DOHH2 (cell line): ENCODE measurements at regions not wholly inside any gene's neighbourhood (a gene's known extent, or its start where the extent isn't known, plus 50 kb on each side); places are given as distances from the start of the nearest gene placed in this dataset.

Source experiments
- H3F3A ChIP-seq: fragments of 200-600 bp; sonication (generic), shearing (Covaris generic); 2 replicates; pipeline ENCODE4 v1.6.0; 2016; ENCODE audit warnings: antibody characterized with exemption, mild to moderate bottlenecking; ENCODE audit not compliant: control insufficient read depth, insufficient read depth
- H3K27ac ChIP-seq: fragments of 200-600 bp; sonication (generic); 2 replicates; pipeline ENCODE4 v1.5.1; 2014; ENCODE audit warnings: low read depth, mild to moderate bottlenecking, low read length, moderate library complexity
- H3K27me3 ChIP-seq: fragments of 200-600 bp; sonication (generic); 2 replicates; pipeline ENCODE4 v1.6.1; 2014; ENCODE audit warnings: mild to moderate bottlenecking, low read length, mixed read lengths; ENCODE audit not compliant: control insufficient read depth
- H3K36me3 ChIP-seq: fragments of 200-600 bp; sonication (generic); 2 replicates; pipeline ENCODE4 v1.6.1; 2014; ENCODE audit warnings: mild to moderate bottlenecking, low read length, moderate library complexity, mixed read lengths; ENCODE audit not compliant: control insufficient read depth
- H3K4me1 ChIP-seq: fragments of 200-600 bp; sonication (generic); 2 replicates; pipeline ENCODE4 v1.6.1; 2014; ENCODE audit warnings: mild to moderate bottlenecking, low read length, mixed read lengths; ENCODE audit not compliant: control insufficient read depth
- H3K4me2 ChIP-seq: fragments of 200-600 bp; sonication (generic); 2 replicates; pipeline ENCODE4 v1.6.0; 2014; ENCODE audit warnings: mild to moderate bottlenecking, low read length, moderate library complexity
- H3K4me3 ChIP-seq: fragments of 200-600 bp; sonication (generic); 2 replicates; pipeline ENCODE4 v1.5.1; 2014; ENCODE audit warnings: mild to moderate bottlenecking, low read length, mixed read lengths
- H3K79me2 ChIP-seq: fragments of 200-600 bp; sonication (generic); 2 replicates; pipeline ENCODE4 v1.6.1; 2014; ENCODE audit warnings: mild to moderate bottlenecking, low read length, mixed read lengths; ENCODE audit not compliant: control insufficient read depth
- H3K9me2 ChIP-seq: fragments of 200-600 bp; sonication (generic); replicated peaks from 2 replicates; pipeline ENCODE4 v1.6.1; 2014; ENCODE audit warnings: mild to moderate bottlenecking, low read length, mixed read lengths; ENCODE audit not compliant: control insufficient read depth
- H3K9me3 ChIP-seq: fragments of 200-600 bp; sonication (generic); 2 replicates; pipeline ENCODE4 v1.6.1; 2014; ENCODE audit warnings: antibody characterized with exemption, low read length, mixed read lengths; ENCODE audit not compliant: control insufficient read depth, insufficient read depth
- H4K20me1 ChIP-seq: fragments of 200-600 bp; sonication (generic); 2 replicates; pipeline ENCODE4 v1.6.0; 2014; ENCODE audit warnings: low read depth, mild to moderate bottlenecking, antibody characterized with exemption, low read length, moderate library complexity; ENCODE audit not compliant: control insufficient read depth, insufficient read depth
- CTCF ChIP-seq: fragments of 200-600 bp; sonication (generic); IDR thresholded peaks from one replicate; pipeline ENCODE4 v1.5.1; 2014; ENCODE audit warnings: antibody characterized with exemption, mild to moderate bottlenecking, low read depth, low read length; ENCODE audit not compliant: poor library complexity, severe bottlenecking
- EZH2phosphoT487 ChIP-seq: fragments of 200-600 bp; sonication (generic); IDR thresholded peaks from 2 replicates; pipeline ENCODE4 v1.6.1; 2017; ENCODE audit warnings: borderline replicate concordance, mild to moderate bottlenecking, antibody characterized with exemption, low read length, moderate library complexity, mixed read lengths

GRCh38 chr3:16114429-16114828 is 60.1 kb upstream of the GALNT15 start:
- H3K4me2 ChIP-seq, result no peak overlapping the region

GRCh38 chr3:16114930-16115329 is 59.5 kb upstream of the GALNT15 start:
- no peaks in the 10 kb centered on the region for H3K9me2 ChIP-seq
- H3K36me3 ChIP-seq, result no peaks in the 10 kb centered on the region
- no peaks in the 10 kb centered on the region for H3K9me3 ChIP-seq
- H3K27ac ChIP-seq, result no peak overlapping the region
- TF ChIP-seq EZH2phosphoT487 (no peak), CTCF (no peak)
- H3K27me3 ChIP-seq, result no peaks in the 10 kb centered on the region
- H3K4me2 ChIP-seq, result no peak overlapping the region
- no peaks in the 10 kb centered on the region for H3F3A ChIP-seq
- H3K4me3 ChIP-seq, result no peak overlapping the region
- no peaks in the 10 kb centered on the region for H3K4me1 ChIP-seq
- H4K20me1 ChIP-seq, result no peaks in the 10 kb centered on the region
- H3K79me2 ChIP-seq, result no peaks in the 10 kb centered on the region

More at GRCh38 chr3:16114429-16114828, 60.1 kb upstream of the GALNT15 start:
- no peaks in the 10 kb centered on the region for H3K4me1 ChIP-seq
- no peaks in the 10 kb centered on the region for H3K79me2 ChIP-seq
- H3K4me3 ChIP-seq, result no peak overlapping the region
- H4K20me1 ChIP-seq, result no peaks in the 10 kb centered on the region
- no peaks in the 10 kb centered on the region for H3K27me3 ChIP-seq
- no peaks in the 10 kb centered on the region for H3K9me3 ChIP-seq
- TF ChIP-seq CTCF (no peak), EZH2phosphoT487 (no peak)
- no peak overlapping the region for H3K27ac ChIP-seq
- no peaks in the 10 kb centered on the region for H3F3A ChIP-seq
- H3K9me2 ChIP-seq, result no peaks in the 10 kb centered on the region
- no peaks in the 10 kb centered on the region for H3K36me3 ChIP-seq

- H3K27me3 ChIP-seq, result no peaks in the 10 kb centered on the region
- H3K4me2 ChIP-seq, result no peak overlapping the region
- no peaks in the 10 kb centered on the region for H3K79me2 ChIP-seq
- H3K9me2 ChIP-seq, result no peaks in the 10 kb centered on the region
- H3K27ac ChIP-seq, result no peak overlapping the region
- H3K4me3 ChIP-seq, result no peak overlapping the region
- H3K36me3 ChIP-seq, result no peaks in the 10 kb centered on the region
- no peaks in the 10 kb centered on the region for H4K20me1 ChIP-seq
- no peak for TF ChIP-seq EZH2phosphoT487
- no peaks in the 10 kb centered on the region for H3K4me1 ChIP-seq
- no peaks in the 10 kb centered on the region for H3K9me3 ChIP-seq
- no peaks in the 10 kb centered on the region for H3F3A ChIP-seq
Measured at GRCh38 chr3:16118396-16118795, 56.1 kb upstream of the GALNT15 start.

- Histone ChIP-seq H3K4me2 (no peak overlapping the region), H3K4me1 (no peaks in the 10 kb centered on the region), H3K4me3 (no peak overlapping the region), H3K36me3 (no peaks in the 10 kb centered on the region), H3K27ac (no peak overlapping the region), H4K20me1 (no peaks in the 10 kb centered on the region), H3K27me3 (no peaks in the 10 kb centered on the region), H3K79me2 (no peaks in the 10 kb centered on the region), H3K9me2 (no peaks in the 10 kb centered on the region), H3K9me3 (no peaks in the 10 kb centered on the region), H3F3A (no peaks in the 10 kb centered on the region)
- TF ChIP-seq CTCF (no peak), EZH2phosphoT487 (no peak)
Measured at GRCh38 chr3:16119887-16120286, 54.6 kb upstream of the GALNT15 start.
